NT2/D1 (cell line): ENCODE measurements at regions not wholly inside any gene's neighbourhood (a gene's known extent, or its start where the extent isn't known, plus 50 kb on each side); places are given as distances from the start of the nearest gene placed in this dataset.

ENCODE experiments used
- SUZ12 ChIP-seq: IDR thresholded peaks from 2 replicates; pipeline ENCODE4 v1.6.1; 2011; ENCODE audit not compliant: insufficient read length, insufficient read depth; ENCODE audit errors: extremely low read depth
- YY1 ChIP-seq: IDR thresholded peaks from 2 replicates; pipeline ENCODE4 v1.6.1; 2011; ENCODE audit not compliant: insufficient read length, insufficient read depth
- ZNF274 ChIP-seq: IDR thresholded peaks from 2 replicates; pipeline ENCODE4 v1.6.1; 2011; ENCODE audit warnings: mild to moderate bottlenecking, low read depth, low read length

GRCh38 chr15:46297766-46298165, 662.9 kb downstream of the SQOR start:
- TF ChIP-seq YY1, result no peak
- TF ChIP-seq ZNF274, result no peak
- TF ChIP-seq SUZ12, result no peak
